GM10248 (cell line): ENCODE measurements at regions not wholly inside any gene's neighbourhood (a gene's known extent, or its start where the extent isn't known, plus 50 kb on each side); places are given as distances from the start of the nearest gene placed in this dataset.

Experiments
- CTCF ChIA-PET: fragments of 300-600 bp; sonication (Branson Sonifier 250); formaldehyde crosslinking; extraction: SDS; loops from one replicate; lab custom pipeline; 2021; ENCODE audit warnings: antibody characterized with exemption; lab: Yijun Ruan, JAX
- POLR2A ChIA-PET: fragments of 350-650 bp; sonication (Branson Sonifier 250); formaldehyde crosslinking; extraction: SDS; loops from one replicate; lab custom pipeline; 2020; ENCODE audit warnings: antibody characterized with exemption; lab: Yijun Ruan, JAX
- DNase-seq: peaks from one replicate; pipeline ENCODE4 v3.0.0; 2012; ENCODE audit errors: extremely low spot score
- TF ChIP-seq, protein P1 (sequence below): IDR thresholded peaks from 2 replicates; pipeline ENCODE4 v1.5.1; 2012; ENCODE audit warnings: mild to moderate bottlenecking, low read depth; ENCODE audit errors: extremely low read depth, missing control alignments, control extremely low read depth

GRCh38 chr6:22737331-22737730 is 168.0 kb downstream of the HDGFL1 start:
- TF ChIP-seq, protein P1, sequence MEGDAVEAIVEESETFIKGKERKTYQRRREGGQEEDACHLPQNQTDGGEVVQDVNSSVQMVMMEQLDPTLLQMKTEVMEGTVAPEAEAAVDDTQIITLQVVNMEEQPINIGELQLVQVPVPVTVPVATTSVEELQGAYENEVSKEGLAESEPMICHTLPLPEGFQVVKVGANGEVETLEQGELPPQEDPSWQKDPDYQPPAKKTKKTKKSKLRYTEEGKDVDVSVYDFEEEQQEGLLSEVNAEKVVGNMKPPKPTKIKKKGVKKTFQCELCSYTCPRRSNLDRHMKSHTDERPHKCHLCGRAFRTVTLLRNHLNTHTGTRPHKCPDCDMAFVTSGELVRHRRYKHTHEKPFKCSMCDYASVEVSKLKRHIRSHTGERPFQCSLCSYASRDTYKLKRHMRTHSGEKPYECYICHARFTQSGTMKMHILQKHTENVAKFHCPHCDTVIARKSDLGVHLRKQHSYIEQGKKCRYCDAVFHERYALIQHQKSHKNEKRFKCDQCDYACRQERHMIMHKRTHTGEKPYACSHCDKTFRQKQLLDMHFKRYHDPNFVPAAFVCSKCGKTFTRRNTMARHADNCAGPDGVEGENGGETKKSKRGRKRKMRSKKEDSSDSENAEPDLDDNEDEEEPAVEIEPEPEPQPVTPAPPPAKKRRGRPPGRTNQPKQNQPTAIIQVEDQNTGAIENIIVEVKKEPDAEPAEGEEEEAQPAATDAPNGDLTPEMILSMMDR: no peak
- ChIA-PET POLR2A (no interaction called here), CTCF (interaction anchor here (0.7 to 1.6 kb wide), 6 partner anchors 9 to 26 kb away, joined by 3 to 6 read pairs (median 3); no protein-coding TSS in a partner anchor)
- DNase-seq: no peak

DNA sequence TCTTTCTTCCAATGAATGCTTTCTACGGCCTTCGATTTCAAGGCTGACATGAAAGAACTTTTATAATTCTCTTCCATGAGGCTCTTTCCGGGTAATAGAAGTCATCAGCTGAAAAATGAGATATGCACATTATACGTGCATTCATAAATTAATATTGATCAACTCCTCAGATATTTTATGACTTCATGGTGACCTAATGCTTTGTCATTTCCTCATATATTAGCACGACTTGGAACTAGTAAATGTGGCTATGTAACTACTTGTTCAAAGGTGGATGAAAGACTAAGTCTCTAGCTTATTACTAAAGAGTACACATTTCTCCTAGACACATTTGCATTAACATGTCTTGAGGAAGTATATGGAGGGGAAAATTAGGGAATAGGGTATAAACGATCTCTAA is 168.8 kb downstream of the HDGFL1 start:
- ChIA-PET CTCF (interaction anchor here (1.3 to 1.6 kb wide), 3 partner anchors 8 to 12 kb away, joined by 3 to 6 read pairs (median 3); no protein-coding TSS in a partner anchor), POLR2A (no interaction called here)
- DNase-seq: no peak
- TF ChIP-seq, protein P1: no peak

GRCh38 chr6:22747571-22747970 is 178.2 kb downstream of the HDGFL1 start:
- no peak for DNase-seq
- ChIA-PET CTCF (interaction anchor here (1.4 kb wide), 1 partner anchor 10 kb away, joined by 3 read pairs; no protein-coding TSS in a partner anchor), POLR2A (no interaction called here)
- TF ChIP-seq, protein P1: no peak

DNA sequence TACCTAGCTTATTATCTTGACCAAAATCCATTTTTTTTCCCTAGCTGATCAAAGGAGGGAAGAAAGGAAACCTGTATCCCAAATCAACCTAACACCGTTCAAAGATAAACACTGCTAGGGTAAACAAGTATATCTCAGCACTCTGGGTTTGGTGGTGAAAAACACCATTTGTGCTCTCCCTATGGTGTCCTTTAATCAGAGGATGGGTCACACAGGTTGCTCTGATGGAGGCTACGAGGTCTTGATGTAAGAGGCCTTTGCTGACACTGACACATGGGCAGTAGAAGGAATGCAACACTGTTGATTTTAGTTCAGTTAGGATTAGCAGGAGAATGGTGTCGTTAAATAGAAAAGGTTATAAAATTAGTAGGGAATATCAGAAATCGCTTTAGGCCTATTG is 179.3 kb downstream of the HDGFL1 start:
- TF ChIP-seq, protein P1: no peak
- ChIA-PET POLR2A (no interaction called here), CTCF (interaction anchor here (1.4 kb wide), 1 partner anchor 11 kb away, joined by 3 read pairs; no protein-coding TSS in a partner anchor)
- DNase-seq: no peak

- POLR2A ChIA-PET: no interaction called here
- CTCF ChIA-PET: no interaction called here
- TF ChIP-seq, protein P1: no peak
Measured at GRCh38 chr6:22749696-22750095, 180.3 kb downstream of the HDGFL1 start.

DNA sequence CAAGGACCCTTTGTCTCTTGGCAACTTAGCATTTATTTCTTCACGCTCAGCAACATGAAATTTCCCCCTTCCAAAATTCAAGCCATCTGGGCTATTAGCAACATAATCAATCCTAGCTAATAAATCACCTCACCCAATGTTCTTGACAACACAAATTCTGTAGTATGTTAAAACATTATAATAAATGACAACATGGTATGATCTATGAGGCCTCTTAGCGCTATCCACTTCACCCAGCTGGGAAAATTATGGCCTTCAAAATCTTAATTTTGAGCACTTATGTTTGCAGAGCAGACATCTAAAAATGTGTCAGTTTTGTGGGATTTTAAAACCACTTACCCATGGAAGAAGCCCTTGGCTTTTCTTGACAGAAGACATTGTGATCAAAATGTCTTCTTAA is 181.9 kb downstream of the HDGFL1 start:
- ChIA-PET POLR2A (no interaction called here), CTCF (interaction anchor here (0.7 to 1.5 kb wide), 3 partner anchors 9 to 232 kb away, joined by 3 read pairs; no protein-coding TSS in a partner anchor)
- no peak for DNase-seq
- TF ChIP-seq, protein P1: no peak

More at GRCh38 chr6:22749696-22750095, 180.3 kb downstream of the HDGFL1 start:
- no peak for DNase-seq

DNA sequence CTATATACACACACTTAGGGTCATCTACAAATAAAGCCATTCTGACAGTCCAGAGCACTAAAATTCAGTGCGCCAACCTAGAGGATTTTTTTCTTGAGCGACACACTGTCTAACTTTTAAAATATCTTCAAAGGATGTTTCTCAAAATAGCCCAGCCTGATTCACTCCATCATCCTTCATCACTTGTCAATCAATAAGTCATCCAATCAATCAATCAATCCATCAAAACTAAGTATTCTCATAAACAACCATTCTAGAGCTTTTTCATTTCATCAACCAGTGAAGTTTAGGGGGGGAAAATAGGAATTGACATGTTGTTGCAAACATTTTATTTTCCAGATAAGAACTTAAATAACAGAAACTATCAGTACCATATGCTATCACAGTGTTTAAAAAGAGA is 183.2 kb downstream of the HDGFL1 start:
- ChIA-PET POLR2A (no interaction called here), CTCF (interaction anchor here (0.9 kb wide), 1 partner anchor 15 kb away, joined by 3 read pairs; no protein-coding TSS in a partner anchor)
- TF ChIP-seq, protein P1: no peak
- no peak for DNase-seq
